Skeletal muscle cell (primary cell): ENCODE measurements at regions not wholly inside any gene's neighbourhood (a gene's known extent, or its start where the extent isn't known, plus 50 kb on each side); places are given as distances from the start of the nearest gene placed in this dataset.

Experiments
- DNase-seq: peaks from one replicate; pipeline ENCODE4 v3.0.0-alpha.2; 2010; ENCODE audit warnings: low read depth
- H3K4me3 ChIP-seq: 2 replicates; pipeline ENCODE4 v1.5.1; 2011; ENCODE audit warnings: low read depth, mild to moderate bottlenecking, control low read depth, low read length, moderate library complexity

DNA sequence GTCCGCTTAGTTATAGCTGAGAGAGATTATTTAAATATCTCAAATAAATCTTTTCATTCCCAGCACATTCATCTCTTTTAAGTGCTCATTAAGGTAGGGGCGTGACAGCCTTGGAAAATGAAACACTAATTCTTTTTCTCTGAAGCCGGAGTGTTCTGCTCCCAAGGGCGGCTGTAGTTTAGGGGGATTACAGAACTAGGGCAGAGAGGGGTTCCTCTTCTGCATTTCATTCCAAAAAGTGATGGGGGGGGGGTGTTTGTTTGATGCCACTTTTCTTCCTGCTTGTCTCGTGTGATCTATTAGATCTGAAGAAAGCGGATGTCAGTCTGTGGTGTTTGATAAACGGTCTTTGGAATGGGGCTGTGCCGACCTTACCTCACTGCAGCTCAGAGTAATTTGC is 506.5 kb upstream of the MGMT start:
- DNase-seq: no peak
- H3K4me3 ChIP-seq: no peak overlapping the region

- no peak overlapping the region for H3K4me3 ChIP-seq
- DNase-seq: no peak
Measured at GRCh38 chr10:128962182-128962581, 504.9 kb upstream of the MGMT start.

- no peak overlapping the region for H3K4me3 ChIP-seq
- no peak for DNase-seq
Measured at GRCh38 chr10:128963211-128964099, 503.6 kb upstream of the MGMT start.

GRCh38 chr10:128964100-128964403 is 503.0 kb upstream of the MGMT start:
- no peak for DNase-seq
- no peak overlapping the region for H3K4me3 ChIP-seq

GRCh38 chr10:128967980-128968756 is 498.9 kb upstream of the MGMT start:
- no peak for DNase-seq
- no peak overlapping the region for H3K4me3 ChIP-seq

- no peak for DNase-seq
- no peak overlapping the region for H3K4me3 ChIP-seq
Measured at GRCh38 chr10:128969551-128969950, 497.5 kb upstream of the MGMT start.

DNA sequence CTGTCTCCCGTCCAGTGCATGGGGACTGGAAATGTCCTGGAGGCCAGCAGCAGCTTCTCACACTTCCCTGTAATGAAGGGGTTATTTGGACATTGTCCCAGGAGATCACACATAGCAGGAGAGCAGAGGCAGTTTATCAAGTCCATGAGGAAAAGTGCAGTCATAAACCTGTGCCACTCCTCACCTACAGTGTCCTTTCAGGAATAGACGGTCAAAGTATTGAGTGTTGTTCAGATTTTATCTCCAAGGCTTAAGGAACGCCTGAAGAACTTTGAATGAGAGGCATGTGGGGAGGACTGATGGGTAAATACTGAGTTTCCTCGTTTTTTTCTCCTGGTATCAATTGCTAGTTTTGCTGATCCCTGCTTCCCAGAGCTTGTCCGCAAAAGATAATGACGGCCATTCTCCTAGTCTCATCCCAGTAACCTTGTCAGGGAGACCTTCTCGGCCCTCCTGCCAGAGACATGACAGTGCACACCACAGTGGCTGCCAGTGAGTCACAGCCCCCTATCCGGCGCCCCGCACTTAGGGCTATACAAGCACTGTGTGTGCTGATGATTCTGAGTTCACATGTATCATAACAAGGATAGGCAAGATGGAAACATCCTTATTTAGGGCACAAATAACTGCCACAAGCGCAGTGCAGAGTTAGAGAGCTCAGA is 495.5 kb upstream of the MGMT start:
- no peak for DNase-seq
- no peak overlapping the region for H3K4me3 ChIP-seq

DNA sequence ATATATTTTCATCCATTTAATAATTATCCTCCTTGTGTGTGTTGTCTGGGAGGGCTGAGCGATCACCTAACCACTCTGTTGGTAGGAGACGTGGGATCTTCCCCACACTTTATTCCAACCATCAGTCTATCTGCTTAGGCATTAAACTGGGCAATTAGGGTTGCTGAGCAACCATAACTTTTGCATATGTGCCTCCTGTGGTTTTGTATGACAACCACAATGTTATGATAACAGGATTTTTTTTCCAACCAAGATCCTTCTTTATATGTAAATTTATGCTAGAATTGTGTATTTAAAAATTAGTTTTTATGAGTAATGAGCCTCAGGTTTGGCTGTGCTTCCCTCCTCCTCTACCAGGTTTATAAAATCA is 495.0 kb upstream of the MGMT start:
- no peak for DNase-seq
- no peak overlapping the region for H3K4me3 ChIP-seq

GRCh38 chr10:128973221-128973620 is 493.8 kb upstream of the MGMT start:
- no peak for DNase-seq
- H3K4me3 ChIP-seq: no peak overlapping the region

- H3K4me3 ChIP-seq: no peak overlapping the region
- no peak for DNase-seq
Measured at GRCh38 chr10:128976856-128977255, 490.2 kb upstream of the MGMT start.

DNA sequence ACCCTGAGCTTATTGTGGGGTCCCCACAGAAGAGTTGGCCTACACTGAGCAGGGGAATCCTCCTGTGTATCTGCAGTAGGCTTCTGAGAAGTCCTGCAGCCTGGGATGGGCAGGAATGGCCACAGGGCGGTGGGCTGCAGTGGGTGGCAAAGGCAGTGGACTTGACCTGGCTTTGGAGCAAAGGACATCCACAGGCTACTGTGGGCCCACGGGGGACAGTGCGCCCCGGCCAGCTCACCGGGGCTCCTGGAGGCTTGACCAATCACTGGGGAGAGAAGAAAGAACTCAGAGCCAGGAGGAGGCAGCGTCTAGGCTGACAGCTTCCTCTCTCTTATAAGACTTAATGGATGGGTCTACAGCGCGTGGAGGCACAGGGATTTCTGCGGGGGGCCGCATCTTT is 488.8 kb upstream of the MGMT start:
- no peak for DNase-seq
- no peak overlapping the region for H3K4me3 ChIP-seq

- DNase-seq: no peak
- H3K4me3 ChIP-seq: no peak overlapping the region
Measured at GRCh38 chr10:128979405-128979804, 487.6 kb upstream of the MGMT start.

GRCh38 chr10:128981251-128981650 is 485.8 kb upstream of the MGMT start:
- no peak overlapping the region for H3K4me3 ChIP-seq
- DNase-seq: no peak

DNA sequence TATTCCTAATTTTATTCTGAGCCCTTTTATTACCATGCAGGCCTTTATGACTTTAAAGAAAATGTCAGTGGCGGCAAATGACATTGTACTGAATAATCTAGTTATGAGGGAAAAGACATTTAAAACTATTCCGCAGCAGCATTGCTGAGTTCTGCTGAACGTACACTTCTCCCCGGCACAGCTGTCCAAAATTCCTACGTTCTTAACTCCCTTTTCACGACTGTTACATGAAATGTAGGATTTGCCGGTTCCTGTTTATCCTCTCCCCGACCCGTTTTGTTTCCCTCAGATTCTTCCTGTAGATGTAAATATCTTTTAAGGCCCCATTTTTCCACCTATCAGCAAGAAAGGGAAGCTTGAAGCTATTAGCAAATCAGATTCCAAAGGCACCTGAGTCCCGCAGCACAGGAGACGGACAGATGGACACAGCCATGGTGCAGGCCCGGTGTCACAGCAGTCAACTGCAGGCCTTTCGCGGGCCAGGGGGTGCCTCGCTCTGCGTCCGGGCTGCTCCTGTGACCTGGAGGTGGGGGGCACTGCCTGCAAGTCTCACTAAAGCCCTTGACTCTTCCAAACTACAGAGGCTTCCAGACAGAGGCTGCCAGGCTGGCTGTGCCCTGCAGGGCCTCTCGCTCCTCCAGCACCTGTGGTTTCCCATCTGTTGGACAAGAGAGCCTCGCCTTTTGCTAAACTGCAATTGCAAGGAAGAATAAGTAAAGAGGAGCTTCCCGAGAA is 485.0 kb upstream of the MGMT start:
- no peak for DNase-seq
- no peak overlapping the region for H3K4me3 ChIP-seq

GRCh38 chr10:128982616-128982915 is 484.5 kb upstream of the MGMT start:
- DNase-seq: no peak
- H3K4me3 ChIP-seq: no peak overlapping the region

GRCh38 chr10:128985036-128985435 is 482.0 kb upstream of the MGMT start:
- DNase-seq: no peak
- H3K4me3 ChIP-seq: no peak overlapping the region

- no peak for DNase-seq
Measured at GRCh38 chr10:128990986-128991385, 476.1 kb upstream of the MGMT start.

GRCh38 chr10:128992770-128993169 is 474.3 kb upstream of the MGMT start:
- H3K4me3 ChIP-seq: no peak overlapping the region
- DNase-seq: no peak

More at GRCh38 chr10:128990986-128991385, 476.1 kb upstream of the MGMT start:
- no peak overlapping the region for H3K4me3 ChIP-seq

GRCh38 chr10:128993443-128993842 is 473.6 kb upstream of the MGMT start:
- no peak overlapping the region for H3K4me3 ChIP-seq
- no peak for DNase-seq

DNA sequence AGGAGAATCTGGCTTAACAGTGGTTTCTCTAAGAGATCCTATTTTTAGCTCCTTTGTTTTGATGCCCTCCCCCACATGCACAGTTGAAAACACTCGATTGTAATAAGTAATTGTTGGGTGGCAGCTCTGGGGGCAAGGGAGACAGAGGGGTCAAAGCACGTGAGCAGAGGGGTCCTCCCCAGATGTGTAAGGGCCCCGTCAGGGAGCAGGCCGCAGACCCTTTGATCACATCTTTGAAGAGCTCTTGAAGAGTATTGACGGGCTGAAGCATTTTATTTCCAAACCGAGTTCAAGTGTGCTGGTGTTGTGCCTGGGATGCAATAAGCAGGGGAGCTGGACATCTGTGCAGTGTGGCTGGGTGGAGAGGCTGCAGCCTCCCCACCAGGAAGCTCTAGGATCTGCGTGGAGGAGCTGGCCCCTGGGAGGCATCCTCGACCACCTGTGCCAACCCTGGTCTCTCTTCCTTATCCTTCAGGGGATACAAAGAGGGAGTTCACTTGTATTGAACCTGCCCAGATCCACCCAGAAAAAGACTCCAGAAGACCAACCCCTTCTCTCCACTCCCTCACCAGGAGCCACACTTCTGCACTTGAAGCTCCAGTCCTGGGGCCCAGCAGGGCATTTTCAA is 473.0 kb upstream of the MGMT start:
- no peak for DNase-seq
- H3K4me3 ChIP-seq: no peak overlapping the region
